HEK293 (cell line): ENCODE measurements at regions not wholly inside any gene's neighbourhood (a gene's known extent, or its start where the extent isn't known, plus 50 kb on each side); places are given as distances from the start of the nearest gene placed in this dataset.

ENCODE experiments used
- ZNF704 ChIP-seq: fragments of 450-650 bp; formaldehyde crosslinking; IDR thresholded peaks from 2 replicates; pipeline ENCODE4 v1.5.1; 2016; ENCODE audit warnings: missing biosample characterization, missing genetic modification characterization
- ZNF707 ChIP-seq: fragments of 450-650 bp; formaldehyde crosslinking; IDR thresholded peaks from 2 replicates; pipeline ENCODE4 v1.5.1; 2016; ENCODE audit warnings: missing biosample characterization, missing genetic modification characterization

- TF ChIP-seq ZNF707, result no peak
- TF ChIP-seq ZNF704 (tag by site-specific recombination), result no peak
Measured at GRCh38 chr5:77866198-77866597, 90.1 kb upstream of the TBCA start.
